ENCODE measurements at regions not wholly inside any gene's neighbourhood (a gene's known extent, or its start where the extent isn't known, plus 50 kb on each side); places are given as distances from the start of the nearest gene placed in this dataset.

DNA sequence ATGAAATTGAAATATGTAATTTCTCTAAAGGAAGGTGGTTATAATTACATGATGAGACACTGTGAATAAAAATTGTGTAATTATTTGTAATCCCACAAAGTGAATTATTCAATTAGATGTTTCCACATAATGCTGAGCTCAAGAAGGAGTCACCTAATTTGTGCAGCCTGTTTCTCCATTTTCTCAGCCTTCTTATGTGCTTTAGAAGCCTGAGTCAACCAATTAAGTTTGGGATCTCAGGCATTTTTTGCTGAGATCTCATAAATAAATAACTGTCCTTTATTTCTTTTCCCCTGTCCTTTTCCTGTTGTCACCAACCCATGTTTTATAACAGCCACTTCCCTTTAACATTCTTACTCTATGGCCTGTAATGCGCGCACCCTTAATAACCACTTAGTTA lies 506.5 kb upstream of the SEMA3D start:
- TF ChIP-seq, protein P1, sequence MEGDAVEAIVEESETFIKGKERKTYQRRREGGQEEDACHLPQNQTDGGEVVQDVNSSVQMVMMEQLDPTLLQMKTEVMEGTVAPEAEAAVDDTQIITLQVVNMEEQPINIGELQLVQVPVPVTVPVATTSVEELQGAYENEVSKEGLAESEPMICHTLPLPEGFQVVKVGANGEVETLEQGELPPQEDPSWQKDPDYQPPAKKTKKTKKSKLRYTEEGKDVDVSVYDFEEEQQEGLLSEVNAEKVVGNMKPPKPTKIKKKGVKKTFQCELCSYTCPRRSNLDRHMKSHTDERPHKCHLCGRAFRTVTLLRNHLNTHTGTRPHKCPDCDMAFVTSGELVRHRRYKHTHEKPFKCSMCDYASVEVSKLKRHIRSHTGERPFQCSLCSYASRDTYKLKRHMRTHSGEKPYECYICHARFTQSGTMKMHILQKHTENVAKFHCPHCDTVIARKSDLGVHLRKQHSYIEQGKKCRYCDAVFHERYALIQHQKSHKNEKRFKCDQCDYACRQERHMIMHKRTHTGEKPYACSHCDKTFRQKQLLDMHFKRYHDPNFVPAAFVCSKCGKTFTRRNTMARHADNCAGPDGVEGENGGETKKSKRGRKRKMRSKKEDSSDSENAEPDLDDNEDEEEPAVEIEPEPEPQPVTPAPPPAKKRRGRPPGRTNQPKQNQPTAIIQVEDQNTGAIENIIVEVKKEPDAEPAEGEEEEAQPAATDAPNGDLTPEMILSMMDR (IDR thresholded peaks at IDR 0.05), result no peak
- no peak for TF ChIP-seq POLR2A (IDR thresholded peaks at IDR 0.05)
- no peak for TF ChIP-seq POLR2AphosphoS5 (IDR thresholded peaks at IDR 0.05)

All from breast epithelium (tissue), 3 donors.